ENCODE measurements at regions not wholly inside any gene's neighbourhood (a gene's known extent, or its start where the extent isn't known, plus 50 kb on each side); places are given as distances from the start of the nearest gene placed in this dataset.

- no peak for DNase-seq (ENCODE audit: extremely low read depth, low read depth)
- TF ChIP-seq CTCF (IDR thresholded peaks at IDR 0.05; ENCODE audit: low read depth, low read length) = no peak
Observed at GRCh38 chr13:40477623-40478608, 188.5 kb downstream of the FOXO1 start.

DNA sequence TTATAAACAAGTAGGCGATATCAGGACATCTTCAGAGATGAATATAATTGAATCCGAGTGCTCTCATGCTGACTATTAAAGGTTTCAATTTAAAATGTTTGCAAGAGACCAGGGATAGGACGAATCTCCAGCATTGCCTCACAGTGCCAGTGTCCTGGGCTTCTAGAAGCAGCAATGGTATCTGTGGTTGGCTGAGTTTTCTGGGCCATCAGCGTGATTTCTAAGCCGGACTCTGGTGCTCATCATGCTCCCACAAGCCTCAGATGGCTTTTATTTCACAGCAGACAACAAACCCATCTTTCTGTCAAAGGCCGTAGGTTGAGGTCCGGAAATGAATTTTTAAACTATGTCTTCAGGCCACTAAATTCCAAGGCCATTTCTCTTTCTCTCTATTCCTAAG, 187.7 kb downstream of the FOXO1 start:
- no peak for DNase-seq (ENCODE audit: extremely low read depth, low read depth)
- TF ChIP-seq CTCF (IDR thresholded peaks at IDR 0.05; ENCODE audit: low read depth, low read length) = no peak

DNA sequence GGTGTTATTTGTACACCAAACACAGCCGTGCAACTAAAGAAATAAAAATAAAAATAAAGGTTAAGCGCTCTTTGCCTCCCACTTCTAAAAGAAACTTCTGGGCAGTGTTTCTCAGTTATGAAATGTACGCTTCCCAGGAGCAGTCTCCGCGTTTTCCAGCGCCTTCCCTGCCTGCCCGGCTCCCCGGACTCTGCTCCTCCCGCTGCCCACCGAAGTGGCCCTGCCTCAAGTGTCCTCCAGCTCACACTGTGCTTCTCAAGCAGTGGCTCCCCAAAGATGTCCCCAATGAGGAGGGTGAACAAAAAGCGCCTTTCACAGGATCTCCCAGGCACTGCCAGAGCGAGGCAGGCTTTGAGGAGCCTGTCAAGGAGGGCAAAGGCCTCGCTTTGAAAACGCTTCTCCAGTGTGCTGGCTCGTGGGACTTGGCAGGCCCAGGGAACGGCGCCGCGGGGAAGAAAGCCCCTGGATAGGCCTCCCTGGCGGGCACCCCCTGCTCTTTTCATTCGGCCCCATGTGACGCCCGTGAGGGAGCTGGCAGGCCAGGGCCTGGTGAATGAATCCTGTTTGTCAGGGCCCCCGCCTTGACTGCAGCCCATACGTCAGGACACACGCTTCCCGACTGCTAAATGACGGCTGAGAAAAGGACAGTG, 187.1 kb downstream of the FOXO1 start:
- DNase-seq (ENCODE audit: extremely low read depth, low read depth) = no peak
- no peak for TF ChIP-seq CTCF (IDR thresholded peaks at IDR 0.05; ENCODE audit: low read depth, low read length)

DNA sequence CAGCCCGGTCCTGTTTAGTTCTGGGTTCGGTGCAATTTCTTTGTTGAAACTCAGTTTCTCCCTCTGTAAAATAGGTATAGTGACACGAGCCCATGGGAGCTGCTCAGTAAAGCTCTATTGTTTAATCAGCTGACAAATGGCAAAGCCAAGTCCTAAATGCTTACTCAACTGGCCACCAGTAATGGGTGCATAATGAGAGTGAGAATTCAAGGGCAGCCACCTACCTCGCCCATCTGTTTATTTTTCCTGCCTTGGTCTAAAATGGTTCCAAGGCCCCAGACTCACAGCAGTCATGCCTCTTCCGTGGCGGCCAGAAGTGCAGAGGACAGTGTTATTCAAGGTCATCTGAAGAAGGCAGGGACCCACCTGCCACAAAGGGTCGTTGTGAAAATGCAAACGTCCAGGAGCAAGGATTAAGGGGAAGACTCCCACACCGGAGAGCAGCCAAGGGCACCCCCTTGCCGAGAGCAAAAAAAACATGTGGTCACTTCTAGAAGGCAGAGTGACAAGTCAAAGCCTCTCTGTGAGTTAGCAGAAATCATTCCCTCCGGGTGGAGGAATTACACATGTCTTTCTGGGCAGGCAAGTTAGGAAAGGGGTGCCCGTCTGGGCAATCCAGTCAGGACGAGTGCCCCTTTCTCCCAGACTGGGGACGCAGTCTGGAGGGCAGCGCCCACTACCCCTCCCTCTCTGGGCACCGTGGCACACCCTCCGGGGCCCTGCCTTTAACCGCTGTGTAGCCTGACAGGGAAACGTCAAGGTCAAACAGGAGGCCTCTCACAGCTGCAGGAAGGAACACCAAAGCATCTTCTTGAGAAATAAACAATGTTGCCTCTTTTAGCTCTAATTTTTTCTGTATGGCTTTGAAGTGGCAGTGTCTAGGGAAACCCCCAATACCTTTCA, 186.2 kb downstream of the FOXO1 start:
- no peak for TF ChIP-seq CTCF (IDR thresholded peaks at IDR 0.05; ENCODE audit: low read depth, low read length)
- DNase-seq (ENCODE audit: extremely low read depth, low read depth) = no peak

DNA sequence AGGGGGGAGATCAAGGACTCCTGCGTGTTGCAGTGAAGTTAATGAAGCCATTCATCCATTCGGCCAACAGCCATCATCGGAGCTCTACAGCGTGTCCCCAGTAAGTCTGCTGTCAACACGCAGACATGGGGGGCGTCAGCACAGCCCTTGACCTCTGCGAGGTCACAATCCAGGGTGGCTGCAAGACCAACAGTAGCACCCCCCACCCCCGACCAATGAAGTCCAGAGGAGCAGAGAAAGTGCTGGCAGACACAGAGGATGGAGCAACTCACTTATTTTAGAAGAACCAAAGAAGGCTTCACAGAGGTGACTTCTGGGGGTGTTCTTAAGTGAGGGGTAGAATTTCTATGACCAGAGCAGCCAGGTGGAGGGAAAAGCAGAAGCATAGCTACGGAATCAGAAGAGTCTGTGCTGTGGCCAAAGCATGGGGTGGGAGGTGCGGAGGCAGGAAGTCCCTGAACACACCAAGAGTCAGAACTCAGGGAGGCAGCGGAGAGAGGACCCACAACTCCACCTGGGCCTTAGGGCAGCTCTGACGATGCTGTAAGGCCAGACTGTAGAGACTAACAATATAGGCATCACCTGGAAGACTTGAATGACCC, 185.4 kb downstream of the FOXO1 start:
- no peak for DNase-seq (ENCODE audit: extremely low read depth, low read depth)
- no peak for TF ChIP-seq CTCF (IDR thresholded peaks at IDR 0.05; ENCODE audit: low read depth, low read length)

GRCh38 chr13:40483601-40484000, 182.8 kb downstream of the FOXO1 start:
- DNase-seq (ENCODE audit: extremely low read depth, low read depth) = no peak
- no peak for TF ChIP-seq CTCF (IDR thresholded peaks at IDR 0.05; ENCODE audit: low read depth, low read length)
